OCI-LY1 (cell line): ENCODE measurements at regions not wholly inside any gene's neighbourhood (a gene's known extent, or its start where the extent isn't known, plus 50 kb on each side); places are given as distances from the start of the nearest gene placed in this dataset.

Experiments
- H2AFZ ChIP-seq: fragments of 200-600 bp; sonication (generic), shearing (Covaris generic); 2 replicates; pipeline ENCODE4 v1.6.0; 2014; ENCODE audit warnings: antibody characterized with exemption, mild to moderate bottlenecking, low read length
- H3F3A ChIP-seq: fragments of 200-600 bp; sonication (generic), shearing (Covaris generic); 2 replicates; pipeline ENCODE4 v1.6.0; 2014; ENCODE audit warnings: mild to moderate bottlenecking, antibody characterized with exemption, low read length, moderate library complexity; ENCODE audit not compliant: insufficient read depth
- H3K27ac ChIP-seq: fragments of 200-600 bp; sonication (generic); 2 replicates; pipeline ENCODE4 v1.5.1; 2014; ENCODE audit warnings: low read length, mixed run types, mild to moderate bottlenecking, low read depth; ENCODE audit not compliant: poor library complexity, severe bottlenecking
- H3K27me3 ChIP-seq: fragments of 200-600 bp; sonication (generic); 2 replicates; pipeline ENCODE4 v1.6.0; 2014; ENCODE audit warnings: antibody characterized with exemption, mild to moderate bottlenecking, low read length, moderate library complexity; ENCODE audit not compliant: insufficient read depth
- H3K36me3 ChIP-seq: fragments of 200-600 bp; sonication (generic); 2 replicates; pipeline ENCODE4 v1.6.1; 2014; ENCODE audit warnings: mild to moderate bottlenecking, antibody characterized with exemption, low read length, moderate library complexity, mixed read lengths; ENCODE audit not compliant: insufficient read depth
- H3K4me1 ChIP-seq: fragments of 200-600 bp; sonication (generic); 2 replicates; pipeline ENCODE4 v1.5.1; 2014; ENCODE audit warnings: mild to moderate bottlenecking, low read length, moderate library complexity; ENCODE audit not compliant: insufficient read depth, severe bottlenecking
- H3K4me2 ChIP-seq: fragments of 200-600 bp; sonication (generic), shearing (Covaris generic); 2 replicates; pipeline ENCODE4 v1.6.1; 2014; ENCODE audit warnings: low read length
- H3K4me3 ChIP-seq: fragments of 200-600 bp; sonication (generic); 2 replicates; pipeline ENCODE4 v1.5.1; 2014; ENCODE audit warnings: low read length, low read depth, mild to moderate bottlenecking, mixed read lengths; ENCODE audit not compliant: poor library complexity, severe bottlenecking
- H3K79me2 ChIP-seq: fragments of 200-600 bp; shearing (Covaris generic); 2 replicates; pipeline ENCODE4 v1.6.1; 2016; ENCODE audit warnings: mixed run types, low read length, mixed read lengths; ENCODE audit not compliant: insufficient read depth
- H3K9ac ChIP-seq: fragments of 200-600 bp; sonication (generic), shearing (Covaris generic); 2 replicates; pipeline ENCODE4 v1.6.1; 2014; ENCODE audit warnings: mild to moderate bottlenecking, low read length, mixed read lengths
- H3K9me2 ChIP-seq: fragments of 200-600 bp; sonication (generic), shearing (Covaris generic); 2 replicates; pipeline ENCODE4 v1.6.1; 2014; ENCODE audit warnings: low read depth, mild to moderate bottlenecking, low read length, mixed read lengths
- H3K9me3 ChIP-seq: fragments of 200-600 bp; shearing (Covaris generic); 2 replicates; pipeline ENCODE4 v1.6.1; 2014; ENCODE audit warnings: low read length, mixed read lengths
- H4K20me1 ChIP-seq: fragments of 200-600 bp; sonication (generic), shearing (Covaris generic); 2 replicates; pipeline ENCODE4 v1.6.0; 2016; ENCODE audit warnings: mild to moderate bottlenecking, low read length; ENCODE audit not compliant: insufficient read depth
- EZH2 ChIP-seq: fragments of 200-600 bp; sonication (generic), shearing (Covaris generic); IDR thresholded peaks from 2 replicates; pipeline ENCODE4 v1.8.0; 2017; ENCODE audit warnings: borderline replicate concordance, mixed run types, mild to moderate bottlenecking, antibody characterized with exemption, low read length, moderate library complexity, mixed read lengths
- TF ChIP-seq, protein P1 (sequence below): fragments of 200-600 bp; sonication (generic), shearing (Covaris generic); IDR thresholded peaks from 2 replicates; pipeline ENCODE4 v1.5.1; 2017; ENCODE audit warnings: mild to moderate bottlenecking, antibody characterized with exemption, low read length, moderate library complexity, mixed read lengths

DNA sequence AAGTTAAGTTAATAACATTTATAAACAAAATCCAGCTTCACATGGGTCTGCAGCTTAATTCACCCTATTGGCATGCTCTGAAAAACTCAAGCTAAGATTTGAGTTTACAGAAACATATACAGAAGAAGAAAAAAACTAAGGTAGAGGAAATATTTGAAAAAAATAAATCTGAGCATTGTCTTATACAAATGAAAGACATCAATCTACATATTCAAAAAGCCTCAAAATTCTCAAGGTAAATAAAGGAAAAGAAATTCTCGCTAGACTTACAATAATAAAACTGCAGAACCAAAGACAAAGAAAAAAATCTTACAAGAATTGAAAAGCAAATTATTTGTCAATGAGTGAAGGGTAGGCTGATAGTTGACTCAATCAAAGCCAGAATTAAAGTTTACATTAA, 493.4 kb downstream of the CETN3 start:
- H3K27me3 ChIP-seq: no peaks in the 10 kb centered on the region
- H3K9ac ChIP-seq: no peak overlapping the region
- no peaks in the 10 kb centered on the region for H3K4me1 ChIP-seq
- no peaks in the 10 kb centered on the region for H4K20me1 ChIP-seq
- no peaks in the 10 kb centered on the region for H3K9me3 ChIP-seq
- no peak overlapping the region for H3K4me2 ChIP-seq
- no peak overlapping the region for H3K27ac ChIP-seq
- H3K36me3 ChIP-seq: no peaks in the 10 kb centered on the region
- no peak overlapping the region for H2AFZ ChIP-seq
- H3K9me2 ChIP-seq: no peaks in the 10 kb centered on the region; the same call in 1 of the 2 replicates
- no peak overlapping the region for H3K4me3 ChIP-seq
- no peaks in the 10 kb centered on the region for H3K79me2 ChIP-seq
- TF ChIP-seq, protein P1, sequence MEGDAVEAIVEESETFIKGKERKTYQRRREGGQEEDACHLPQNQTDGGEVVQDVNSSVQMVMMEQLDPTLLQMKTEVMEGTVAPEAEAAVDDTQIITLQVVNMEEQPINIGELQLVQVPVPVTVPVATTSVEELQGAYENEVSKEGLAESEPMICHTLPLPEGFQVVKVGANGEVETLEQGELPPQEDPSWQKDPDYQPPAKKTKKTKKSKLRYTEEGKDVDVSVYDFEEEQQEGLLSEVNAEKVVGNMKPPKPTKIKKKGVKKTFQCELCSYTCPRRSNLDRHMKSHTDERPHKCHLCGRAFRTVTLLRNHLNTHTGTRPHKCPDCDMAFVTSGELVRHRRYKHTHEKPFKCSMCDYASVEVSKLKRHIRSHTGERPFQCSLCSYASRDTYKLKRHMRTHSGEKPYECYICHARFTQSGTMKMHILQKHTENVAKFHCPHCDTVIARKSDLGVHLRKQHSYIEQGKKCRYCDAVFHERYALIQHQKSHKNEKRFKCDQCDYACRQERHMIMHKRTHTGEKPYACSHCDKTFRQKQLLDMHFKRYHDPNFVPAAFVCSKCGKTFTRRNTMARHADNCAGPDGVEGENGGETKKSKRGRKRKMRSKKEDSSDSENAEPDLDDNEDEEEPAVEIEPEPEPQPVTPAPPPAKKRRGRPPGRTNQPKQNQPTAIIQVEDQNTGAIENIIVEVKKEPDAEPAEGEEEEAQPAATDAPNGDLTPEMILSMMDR: no peak
- no peak for TF ChIP-seq EZH2
- no peaks in the 10 kb centered on the region for H3F3A ChIP-seq

DNA sequence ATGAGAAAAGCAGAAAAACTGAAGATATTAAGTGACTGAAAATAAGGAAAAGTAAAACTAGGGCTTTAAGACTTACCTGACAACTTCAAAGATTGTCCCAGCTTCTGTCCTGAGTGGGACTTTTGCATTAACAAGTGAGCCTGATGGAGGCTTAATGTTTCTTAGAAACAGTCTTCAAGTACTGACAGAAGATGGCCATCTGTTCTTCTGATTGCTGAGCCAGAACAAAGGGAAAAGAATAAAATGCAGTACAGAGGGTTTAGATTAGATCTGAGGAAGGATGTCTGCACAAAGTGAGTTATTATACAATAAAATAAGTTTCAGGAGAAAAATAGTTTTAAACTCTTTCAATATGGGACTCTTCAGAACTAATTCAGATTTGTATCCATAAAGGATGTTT, 500.7 kb downstream of the CETN3 start:
- H3K27ac ChIP-seq: no peak overlapping the region
- H3K4me3 ChIP-seq: no peak overlapping the region
- H3K9ac ChIP-seq: no peak overlapping the region
- no peak overlapping the region for H2AFZ ChIP-seq
- no peaks in the 10 kb centered on the region for H3K9me3 ChIP-seq
- H3K27me3 ChIP-seq: no peaks in the 10 kb centered on the region
- H3K9me2 ChIP-seq: peaks cover 2% of the 10 kb centered on the region; the same call in 1 of the 2 replicates
- H3K79me2 ChIP-seq: no peaks in the 10 kb centered on the region
- H3K4me2 ChIP-seq: no peak overlapping the region
- H3F3A ChIP-seq: no peaks in the 10 kb centered on the region
- H4K20me1 ChIP-seq: no peaks in the 10 kb centered on the region
- no peaks in the 10 kb centered on the region for H3K36me3 ChIP-seq
- H3K4me1 ChIP-seq: no peaks in the 10 kb centered on the region
- no peak for TF ChIP-seq EZH2
- TF ChIP-seq, protein P1: no peak

DNA sequence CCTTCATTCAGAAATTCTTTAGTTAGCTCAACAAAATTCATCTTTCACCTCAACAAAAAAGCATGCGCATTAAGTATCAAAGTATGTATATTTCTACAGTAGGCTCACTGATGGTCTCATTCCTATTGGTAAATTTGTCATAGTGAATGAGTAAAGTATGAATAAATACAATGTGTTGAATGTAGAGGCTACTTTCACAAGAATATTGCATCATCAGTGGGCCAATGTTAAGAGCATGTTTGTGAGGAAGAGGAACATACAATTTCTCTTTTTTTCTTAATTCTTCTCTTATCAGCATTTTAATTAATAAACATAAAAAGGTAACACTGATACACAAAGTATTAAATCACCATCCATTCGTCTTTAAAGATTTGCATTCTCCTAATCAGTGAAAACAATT, 505.1 kb downstream of the CETN3 start:
- H3K79me2 ChIP-seq: no peaks in the 10 kb centered on the region
- H3K4me3 ChIP-seq: no peak overlapping the region
- H3K27ac ChIP-seq: no peak overlapping the region
- H3K9ac ChIP-seq: no peak overlapping the region
- H3K9me2 ChIP-seq: no peaks in the 10 kb centered on the region
- TF ChIP-seq EZH2: no peak
- TF ChIP-seq, protein P1: no peak
- no peak overlapping the region for H2AFZ ChIP-seq
- H3F3A ChIP-seq: no peaks in the 10 kb centered on the region
- no peaks in the 10 kb centered on the region for H4K20me1 ChIP-seq
- H3K4me2 ChIP-seq: no peak overlapping the region
- H3K27me3 ChIP-seq: no peaks in the 10 kb centered on the region
- no peaks in the 10 kb centered on the region for H3K36me3 ChIP-seq
- no peaks in the 10 kb centered on the region for H3K4me1 ChIP-seq
- no peaks in the 10 kb centered on the region for H3K9me3 ChIP-seq
